ENCODE measurements at regions not wholly inside any gene's neighbourhood (a gene's known extent, or its start where the extent isn't known, plus 50 kb on each side); places are given as distances from the start of the nearest gene placed in this dataset.
"Not testable (repeated sequence)": the region's sequence is repeated elsewhere in the genome, so short reads cannot be mapped to it uniquely, and the experiment has no call there.

- no peak for ATAC-seq
- DNase-seq (ENCODE audit: low spot score in 2 of 2), result no peak
- no peak overlapping the region for H3K27ac Mint-ChIP-seq
- no peaks in the 10 kb centered on the region for H3K36me3 Mint-ChIP-seq
- H3K9me3 Mint-ChIP-seq, result no peaks in the 10 kb centered on the region
These were observed 127.4 kb upstream of the KRR1 start for GRCh38 chr12:75638792-75639191.

GRCh38 chr12:75636607-75637006, 125.2 kb upstream of the KRR1 start:
- DNase-seq (ENCODE audit: low spot score in 2 of 2), result no peak
- Mint-ChIP-seq H3K36me3 (no peaks in the 10 kb centered on the region), H3K9me3 (no peaks in the 10 kb centered on the region), H3K27ac (no peak overlapping the region)
- ATAC-seq, result no peak

- Mint-ChIP-seq H3K9me3 (no peaks in the 10 kb centered on the region), H3K27ac (peak overlapping the region in 1 of 2 donors; percentile 3), H3K36me3 (no peaks in the 10 kb centered on the region)
- ATAC-seq (peak; percentile 91 to 96), DNase-seq (ENCODE audit: low spot score in 2 of 2) (no peak)
These were observed 124.4 kb upstream of the KRR1 start for GRCh38 chr12:75635606-75636444.

GRCh38 chr12:75634244-75635222, 123.1 kb upstream of the KRR1 start:
- DNase-seq (ENCODE audit: low spot score in 2 of 2) (no peak), ATAC-seq (no peak)
- Mint-ChIP-seq H3K9me3 (no peaks in the 10 kb centered on the region), H3K36me3 (no peaks in the 10 kb centered on the region), H3K27ac (no peak overlapping the region)

- DNase-seq (ENCODE audit: low spot score in 2 of 2) (no peak), ATAC-seq (no peak)
- no peak overlapping the region for H3K27ac Mint-ChIP-seq
- H3K9me3 Mint-ChIP-seq, result no peaks in the 10 kb centered on the region
- H3K36me3 Mint-ChIP-seq, result no peaks in the 10 kb centered on the region
These were observed 122.4 kb upstream of the KRR1 start for GRCh38 chr12:75633789-75634188.

GRCh38 chr12:75632442-75632841, 121.0 kb upstream of the KRR1 start:
- Mint-ChIP-seq H3K36me3 (no peaks in the 10 kb centered on the region), H3K27ac (no peak overlapping the region), H3K9me3 (no peaks in the 10 kb centered on the region)
- DNase-seq (ENCODE audit: low spot score in 2 of 2), result no peak
- no peak for ATAC-seq

- DNase-seq (ENCODE audit: low spot score in 2 of 2) (no peak), ATAC-seq (no peak)
- no peak overlapping the region for H3K27ac Mint-ChIP-seq
- H3K36me3 Mint-ChIP-seq, result no peaks in the 10 kb centered on the region
- no peaks in the 10 kb centered on the region for H3K9me3 Mint-ChIP-seq
These were observed 120.4 kb upstream of the KRR1 start for GRCh38 chr12:75631831-75632230.

- H3K9me3 Mint-ChIP-seq, result no peaks in the 10 kb centered on the region
- ATAC-seq (no peak), DNase-seq (ENCODE audit: low spot score in 2 of 2) (no peak)
- no peaks in the 10 kb centered on the region for H3K36me3 Mint-ChIP-seq
- H3K27ac Mint-ChIP-seq, result no peak overlapping the region
These were observed 118.7 kb upstream of the KRR1 start for GRCh38 chr12:75630091-75630490.

- Mint-ChIP-seq H3K9me3 (no peaks in the 10 kb centered on the region), H3K36me3 (no peaks in the 10 kb centered on the region), H3K27ac (no peak overlapping the region)
- no peak for ATAC-seq
- DNase-seq (ENCODE audit: low spot score in 2 of 2), result no peak
These were observed 117.5 kb upstream of the KRR1 start for GRCh38 chr12:75628916-75629315.

- Mint-ChIP-seq H3K9me3 (no peaks in the 10 kb centered on the region), H3K36me3 (no peaks in the 10 kb centered on the region), H3K27ac (no peak overlapping the region)
- DNase-seq (ENCODE audit: low spot score in 2 of 2) (no peak), ATAC-seq (no peak)
These were observed 117.1 kb upstream of the KRR1 start for GRCh38 chr12:75628511-75628910.

GRCh38 chr12:75623631-75624154, 112.3 kb upstream of the KRR1 start:
- no peaks in the 10 kb centered on the region for H3K9me3 Mint-ChIP-seq
- DNase-seq (ENCODE audit: low spot score in 2 of 2) (no peak), ATAC-seq (no peak)
- H3K27ac Mint-ChIP-seq, result no peak overlapping the region
- H3K36me3 Mint-ChIP-seq, result no peaks in the 10 kb centered on the region

- no peaks in the 10 kb centered on the region for H3K36me3 Mint-ChIP-seq
- H3K9me3 Mint-ChIP-seq, result no peaks in the 10 kb centered on the region
- ATAC-seq, result no peak
- no peak overlapping the region for H3K27ac Mint-ChIP-seq
- DNase-seq (ENCODE audit: low spot score in 2 of 2), result no peak
These were observed 111.1 kb upstream of the KRR1 start for GRCh38 chr12:75622492-75622891.

- DNase-seq (ENCODE audit: low spot score in 2 of 2); H3K36me3 Mint-ChIP-seq; H3K27ac Mint-ChIP-seq; ATAC-seq: not testable (repeated sequence)
- peaks cover 0 to 18% of the 10 kb centered on the region in 2 donors for H3K9me3 Mint-ChIP-seq
These were observed 103.0 kb upstream of the KRR1 start for GRCh38 chr12:75614396-75614795.

- H3K36me3 Mint-ChIP-seq, result peaks cover 0 to 4% of the 10 kb centered on the region in 2 donors
- no peak overlapping the region for H3K27ac Mint-ChIP-seq
- no peak for ATAC-seq
- H3K9me3 Mint-ChIP-seq, result peaks cover 0 to 18% of the 10 kb centered on the region in 2 donors
- DNase-seq (ENCODE audit: low spot score in 2 of 2), result no peak
These were observed 102.6 kb upstream of the KRR1 start for GRCh38 chr12:75613981-75614380.

- H3K36me3 Mint-ChIP-seq, result no peaks in the 10 kb centered on the region
- no peak for DNase-seq (ENCODE audit: low spot score in 2 of 2)
- no peak for ATAC-seq
- no peak overlapping the region for H3K27ac Mint-ChIP-seq
- H3K9me3 Mint-ChIP-seq, result peaks cover 0 to 7% of the 10 kb centered on the region in 2 donors
These were observed 99.6 kb upstream of the KRR1 start for GRCh38 chr12:75611041-75611440.

GRCh38 chr12:75606956-75607355, 95.5 kb upstream of the KRR1 start:
- no peaks in the 10 kb centered on the region for H3K36me3 Mint-ChIP-seq
- ATAC-seq (no peak), DNase-seq (ENCODE audit: low spot score in 2 of 2) (no peak)
- no peak overlapping the region for H3K27ac Mint-ChIP-seq
- no peaks in the 10 kb centered on the region for H3K9me3 Mint-ChIP-seq

GRCh38 chr12:75606151-75606550, 94.7 kb upstream of the KRR1 start:
- Mint-ChIP-seq H3K27ac (no peak overlapping the region), H3K36me3 (no peaks in the 10 kb centered on the region), H3K9me3 (no peaks in the 10 kb centered on the region)
- ATAC-seq, result no peak
- no peak for DNase-seq (ENCODE audit: low spot score in 2 of 2)

Data from activated naive CD4-positive, alpha-beta T cell treated with anti-CD3 and anti-CD28 coated beads, Interleukin-2, amount 50 U/mL, for 72 hours (primary cell).